Right ventricle myocardium inferior (tissue), 1 donor: ENCODE measurements at regions not wholly inside any gene's neighbourhood (a gene's known extent, or its start where the extent isn't known, plus 50 kb on each side); places are given as distances from the start of the nearest gene placed in this dataset.
"Not testable (repeated sequence)": the region's sequence is repeated elsewhere in the genome, so short reads cannot be mapped to it uniquely, and the experiment has no call there.

Experiments used
- ATAC-seq: fragments of 200-7000 bp; cut with Tn5 transposase; one replicate; pipeline ENCODE4 v1.9.1; 2020; ENCODE audit warnings: mild to moderate bottlenecking, moderate library complexity
- DNase-seq: peaks from one replicate; pipeline ENCODE4 v3.0.0; 2021; ENCODE audit errors: missing footprints
- intact Hi-C: fragments of 100-400 bp; cut with DNase I; formaldehyde crosslinking; loops from one replicate; pipeline ENCODE4 v1.11.0; 2022
- donor health status: DM: no; HTN: yes; CAD: no; lungs with severe emphysema.

GRCh38 chr2:215662715-215663114 lies 226.8 kb upstream of the FN1 start:
- no peak for ATAC-seq

GRCh38 chr2:215660687-215661086 lies 224.8 kb upstream of the FN1 start:
- DNase-seq, result no peak
- intact Hi-C loops, result no loop called here
- no peak for ATAC-seq

More at GRCh38 chr2:215662715-215663114, 226.8 kb upstream of the FN1 start:
- no peak for DNase-seq
- intact Hi-C loops, result no loop called here

- no peak for ATAC-seq
- intact Hi-C loops, result no loop called here
- DNase-seq, result no peak
Observed at GRCh38 chr2:215659650-215660049, 223.8 kb upstream of the FN1 start.

- no peak for DNase-seq
- peak; percentile 74 for ATAC-seq
- intact Hi-C loops, result no loop called here
Observed at GRCh38 chr2:215658635-215659305, 222.9 kb upstream of the FN1 start.

- no peak for DNase-seq
- intact Hi-C loops, result no loop called here
- no peak for ATAC-seq
Observed at GRCh38 chr2:215657844-215658243, 222.0 kb upstream of the FN1 start.

- ATAC-seq (no peak), DNase-seq (no peak)
- intact Hi-C loops, result no loop called here
Observed at GRCh38 chr2:215654148-215654819, 218.4 kb upstream of the FN1 start.

- no peak for DNase-seq
- intact Hi-C loops, result no loop called here
- no peak for ATAC-seq
Observed at GRCh38 chr2:215653344-215654030, 217.6 kb upstream of the FN1 start.

- intact Hi-C loops, result no loop called here
- ATAC-seq (no peak), DNase-seq (no peak)
Observed at GRCh38 chr2:215652388-215652787, 216.5 kb upstream of the FN1 start.

- intact Hi-C loops, result no loop called here
- no peak for ATAC-seq
- no peak for DNase-seq
Observed at GRCh38 chr2:215651412-215651811, 215.5 kb upstream of the FN1 start.

- peak; percentile 64 for ATAC-seq
- no peak for DNase-seq
- intact Hi-C loops, result no loop called here
Observed at GRCh38 chr2:215644233-215644897, 208.5 kb upstream of the FN1 start.

GRCh38 chr2:215638687-215639086 lies 202.8 kb upstream of the FN1 start:
- no peak for DNase-seq
- intact Hi-C loops, result no loop called here
- no peak for ATAC-seq

- intact Hi-C loops, result no loop called here
- DNase-seq, result no peak
- ATAC-seq, result no peak
Observed at GRCh38 chr2:215637651-215638050, 201.8 kb upstream of the FN1 start.

- ATAC-seq (no peak), DNase-seq (no peak)
- intact Hi-C loops, result no loop called here
Observed at GRCh38 chr2:215636816-215637215, 200.9 kb upstream of the FN1 start.

- intact Hi-C loops, result no loop called here
- DNase-seq, result no peak
- no peak for ATAC-seq
Observed at GRCh38 chr2:215635788-215636139, 199.9 kb upstream of the FN1 start.

GRCh38 chr2:215635071-215635787 lies 199.4 kb upstream of the FN1 start:
- no peak for DNase-seq
- ATAC-seq, result no peak
- intact Hi-C loops, result no loop called here

- intact Hi-C loops, result no loop called here
- ATAC-seq, result no peak
- DNase-seq, result no peak
Observed at GRCh38 chr2:215633360-215633759, 197.5 kb upstream of the FN1 start.

GRCh38 chr2:215631696-215632095 lies 195.8 kb upstream of the FN1 start:
- DNase-seq, result no peak

GRCh38 chr2:215630796-215631195 lies 194.9 kb upstream of the FN1 start:
- ATAC-seq, intact Hi-C loops: not testable (repeated sequence)

More at GRCh38 chr2:215631696-215632095, 195.8 kb upstream of the FN1 start:
- no peak for ATAC-seq
- intact Hi-C loops, result no loop called here

GRCh38 chr2:215627771-215628170 lies 191.9 kb upstream of the FN1 start:
- DNase-seq (no peak), ATAC-seq (no peak)
- intact Hi-C loops, result no loop called here

More at GRCh38 chr2:215630796-215631195, 194.9 kb upstream of the FN1 start:
- DNase-seq, result not testable (repeated sequence)
